Stomach smooth muscle (tissue), 2 donors: ENCODE measurements at regions not wholly inside any gene's neighbourhood (a gene's known extent, or its start where the extent isn't known, plus 50 kb on each side); places are given as distances from the start of the nearest gene placed in this dataset.

Experiments
- H3K27ac ChIP-seq: one replicate; pipeline ENCODE4 v1.7.0; 2013; ENCODE audit warnings: mild to moderate bottlenecking, low read length, inconsistent platforms
- H3K27me3 ChIP-seq, 2 donors: one replicate each; pipeline ENCODE4 v1.7.0; 2013; ENCODE audit warnings: low read length in 2 of 2; ENCODE audit not compliant: insufficient read depth in 2 of 2, control insufficient read depth in 1 of 2
- H3K36me3 ChIP-seq, 2 donors: one replicate each; pipeline ENCODE4 v1.7.0; 2013; ENCODE audit warnings: low read length in 2 of 2; ENCODE audit not compliant: control insufficient read depth in 2 of 2, insufficient read depth in 2 of 2
- H3K4me1 ChIP-seq: one replicate; pipeline ENCODE4 v1.7.0; 2013; ENCODE audit warnings: low read length; ENCODE audit not compliant: control insufficient read depth, insufficient read depth
- H3K4me3 ChIP-seq, 2 donors: one replicate each; pipeline ENCODE4 v1.7.0; 2013; ENCODE audit warnings: low read length in 2 of 2
- H3K9ac ChIP-seq, 2 donors: one replicate each; pipeline ENCODE4 v1.7.0; 2013; ENCODE audit warnings: low read length in 2 of 2, mild to moderate bottlenecking in 1 of 2
- H3K9me3 ChIP-seq, 2 donors: one replicate each; pipeline ENCODE4 v1.7.0; 2013; ENCODE audit warnings: low read length in 2 of 2; ENCODE audit not compliant: control insufficient read depth in 2 of 2
- donor health status: healthy.
- donor health status: Pancreatic carcinoma.

GRCh38 chr17:73782641-73783381 is 138.6 kb upstream of the SDK2 start:
- H3K9ac ChIP-seq: no peak overlapping the region
- no peak overlapping the region for H3K27ac ChIP-seq
- no peak overlapping the region for H3K4me3 ChIP-seq
- no peaks in the 10 kb centered on the region for H3K36me3 ChIP-seq
- no peaks in the 10 kb centered on the region for H3K9me3 ChIP-seq
- H3K27me3 ChIP-seq: peaks cover 25 to 34% of the 10 kb centered on the region in 2 donors
- H3K4me1 ChIP-seq: no peaks in the 10 kb centered on the region

- no peaks in the 10 kb centered on the region for H3K36me3 ChIP-seq
- H3K4me1 ChIP-seq: no peaks in the 10 kb centered on the region
- H3K9me3 ChIP-seq: no peaks in the 10 kb centered on the region
- H3K27me3 ChIP-seq: peaks cover 25 to 35% of the 10 kb centered on the region in 2 donors
- no peak overlapping the region for H3K4me3 ChIP-seq
- no peak overlapping the region for H3K9ac ChIP-seq
- H3K27ac ChIP-seq: no peak overlapping the region
These were observed 139.1 kb upstream of the SDK2 start for GRCh38 chr17:73783382-73783766.

GRCh38 chr17:73783945-73784603 is 139.8 kb upstream of the SDK2 start:
- no peaks in the 10 kb centered on the region for H3K36me3 ChIP-seq
- H3K9ac ChIP-seq: no peak overlapping the region
- H3K27me3 ChIP-seq: peaks cover 25 to 33% of the 10 kb centered on the region in 2 donors
- no peak overlapping the region for H3K4me3 ChIP-seq
- H3K27ac ChIP-seq: no peak overlapping the region
- H3K4me1 ChIP-seq: no peaks in the 10 kb centered on the region
- peaks cover 3 to 5% of the 10 kb centered on the region in 2 donors for H3K9me3 ChIP-seq

- Histone ChIP-seq H3K4me3 (no peak overlapping the region), H3K4me1 (no peaks in the 10 kb centered on the region), H3K27me3 (peaks cover 25 to 33% of the 10 kb centered on the region in 2 donors), H3K9me3 (peaks cover 6 to 7% of the 10 kb centered on the region in 2 donors), H3K27ac (no peak overlapping the region), H3K36me3 (no peaks in the 10 kb centered on the region), H3K9ac (no peak overlapping the region)
These were observed 141.3 kb upstream of the SDK2 start for GRCh38 chr17:73785496-73785895.

DNA sequence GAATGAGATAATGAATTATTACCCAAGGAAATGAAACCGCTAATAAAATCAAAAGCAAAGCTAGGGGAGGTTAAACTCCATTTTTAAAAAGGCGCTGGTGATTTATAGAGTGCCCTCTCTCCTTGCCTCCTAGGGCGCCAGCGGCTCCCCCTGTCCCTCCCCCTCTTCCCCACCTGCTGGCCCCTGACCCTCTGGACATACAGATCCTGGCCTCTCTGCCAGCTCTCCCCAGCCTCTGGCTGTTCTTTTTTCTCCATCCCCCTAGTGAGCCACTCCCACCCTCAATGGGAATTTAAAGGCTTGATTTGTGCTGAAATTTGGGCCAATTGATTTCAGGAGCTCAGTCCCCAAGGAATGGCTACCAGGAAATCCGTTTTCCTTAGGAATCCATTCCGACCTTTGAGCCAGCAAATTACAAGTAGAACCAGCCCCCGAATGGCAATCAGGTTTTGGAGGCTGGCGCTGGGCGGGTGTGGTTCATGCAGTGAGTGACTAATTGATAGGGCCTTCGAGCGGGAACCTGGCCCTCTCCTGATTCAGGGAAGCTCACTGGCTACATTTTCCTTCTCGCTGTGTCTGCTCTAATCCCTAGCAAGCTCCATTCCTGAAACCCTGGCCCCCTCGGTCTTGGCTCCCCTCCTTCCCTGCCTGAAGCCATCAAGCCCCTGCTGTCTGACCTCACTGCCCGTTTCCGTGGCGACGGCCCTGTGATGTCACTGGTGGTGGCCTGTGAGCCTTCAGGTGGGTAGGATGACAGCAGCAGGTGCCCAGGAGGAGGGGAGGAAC is 141.9 kb upstream of the SDK2 start:
- H3K4me1 ChIP-seq: no peaks in the 10 kb centered on the region
- H3K36me3 ChIP-seq: no peaks in the 10 kb centered on the region
- H3K27me3 ChIP-seq: peaks cover 25 to 33% of the 10 kb centered on the region in 2 donors
- peaks cover 6 to 7% of the 10 kb centered on the region in 2 donors for H3K9me3 ChIP-seq
- H3K9ac ChIP-seq: no peak overlapping the region
- H3K4me3 ChIP-seq: no peak overlapping the region
- H3K27ac ChIP-seq: no peak overlapping the region

- Histone ChIP-seq H3K27ac (no peak overlapping the region), H3K27me3 (peaks cover 19 to 34% of the 10 kb centered on the region in 2 donors), H3K4me3 (no peak overlapping the region), H3K36me3 (no peaks in the 10 kb centered on the region), H3K9ac (no peak overlapping the region), H3K9me3 (peaks cover 6 to 7% of the 10 kb centered on the region in 2 donors), H3K4me1 (no peaks in the 10 kb centered on the region)
These were observed 143.1 kb upstream of the SDK2 start for GRCh38 chr17:73787076-73788059.

DNA sequence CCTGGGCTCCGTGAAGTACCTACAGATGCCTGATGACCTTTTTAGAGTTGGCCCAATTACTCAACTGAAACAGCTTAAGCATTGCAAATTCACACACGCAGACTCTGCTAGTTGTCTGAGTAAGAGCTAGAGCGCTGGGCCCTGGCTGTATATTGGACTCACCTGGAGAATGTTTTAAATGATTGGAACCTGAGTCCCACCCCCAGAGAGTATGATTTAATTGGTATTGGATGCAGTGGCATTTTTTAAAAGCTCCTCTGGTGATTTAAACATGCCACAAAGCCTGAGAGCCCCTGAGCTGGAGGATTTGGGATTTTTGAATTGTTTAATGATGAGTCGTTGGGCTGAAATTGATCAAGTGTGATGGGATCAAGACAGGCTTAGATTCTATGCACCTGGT is 143.9 kb upstream of the SDK2 start:
- Histone ChIP-seq H3K9me3 (peaks cover 6 to 7% of the 10 kb centered on the region in 2 donors), H3K27ac (no peak overlapping the region), H3K4me3 (no peak overlapping the region), H3K4me1 (no peaks in the 10 kb centered on the region), H3K36me3 (no peaks in the 10 kb centered on the region), H3K9ac (no peak overlapping the region), H3K27me3 (peaks cover 18 to 30% of the 10 kb centered on the region in 2 donors)

DNA sequence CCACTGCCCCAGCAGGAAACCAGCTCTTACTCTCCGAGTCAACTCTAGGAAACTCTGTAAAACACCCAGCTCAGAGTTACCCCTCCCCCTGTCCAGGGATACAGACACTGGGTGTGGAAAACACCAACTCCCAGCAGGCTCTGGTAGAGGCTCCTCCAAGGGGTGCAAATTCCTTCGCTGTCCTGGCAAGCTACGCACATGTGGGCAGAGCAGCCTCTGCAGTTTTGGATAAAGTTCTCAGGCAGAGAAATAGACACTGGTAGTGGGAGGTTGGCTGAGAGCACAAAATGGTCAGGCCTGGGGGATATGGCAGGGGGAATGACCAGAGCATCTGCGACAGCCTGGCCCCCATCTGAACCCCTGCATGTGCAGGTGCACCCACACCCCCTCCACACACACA is 146.9 kb upstream of the SDK2 start:
- H3K9ac ChIP-seq: no peak overlapping the region
- H3K36me3 ChIP-seq: no peaks in the 10 kb centered on the region
- H3K27me3 ChIP-seq: peaks cover 6 to 17% of the 10 kb centered on the region in 2 donors
- no peaks in the 10 kb centered on the region for H3K4me1 ChIP-seq
- H3K4me3 ChIP-seq: no peak overlapping the region
- no peak overlapping the region for H3K27ac ChIP-seq
- peaks cover 6 to 7% of the 10 kb centered on the region in 2 donors for H3K9me3 ChIP-seq

DNA sequence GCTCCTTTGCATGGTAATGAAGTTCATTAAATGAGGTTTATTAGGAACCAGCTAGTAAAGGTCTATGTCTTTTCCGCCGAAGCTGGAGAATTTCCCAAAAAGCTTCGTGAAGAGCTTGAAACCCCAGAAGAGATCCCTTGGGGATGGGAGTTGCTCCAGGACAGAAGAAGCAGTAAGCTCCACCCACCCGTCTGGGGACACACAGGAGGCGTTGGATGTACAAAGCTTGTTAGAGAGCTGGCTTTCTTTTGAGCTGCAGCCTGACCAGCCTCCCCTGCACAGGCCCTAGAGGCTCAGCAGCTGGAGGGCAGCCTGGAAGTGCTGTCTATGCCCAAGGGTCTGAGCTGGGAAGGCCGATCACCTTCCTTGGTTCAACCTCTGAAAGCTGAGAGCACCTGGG is 147.4 kb upstream of the SDK2 start:
- Histone ChIP-seq H3K4me3 (no peak overlapping the region), H3K36me3 (no peaks in the 10 kb centered on the region), H3K9me3 (peaks cover 6 to 7% of the 10 kb centered on the region in 2 donors), H3K27me3 (peaks cover 2 to 13% of the 10 kb centered on the region in 2 donors), H3K4me1 (peaks cover under 1% of the 10 kb centered on the region), H3K27ac (no peak overlapping the region), H3K9ac (no peak overlapping the region)

DNA sequence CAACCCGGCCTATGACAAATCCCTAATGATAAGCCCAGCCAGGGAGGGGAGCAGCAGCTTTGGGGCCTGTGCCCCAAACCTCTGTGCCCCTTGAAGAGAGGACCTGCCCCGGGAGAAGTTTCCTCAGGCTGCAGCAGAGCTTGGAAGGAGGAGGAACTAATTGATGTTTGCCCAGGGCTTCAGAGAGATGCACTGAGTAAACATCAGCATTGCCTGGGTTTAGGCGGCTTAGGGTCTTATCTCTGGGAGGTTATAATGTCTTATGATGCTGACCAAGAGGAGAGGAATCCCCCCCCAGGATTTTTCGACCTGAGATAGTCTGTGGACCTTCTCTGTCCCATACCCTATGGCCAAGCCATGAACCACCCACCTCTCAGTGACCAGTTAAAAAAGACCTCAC is 148.7 kb upstream of the SDK2 start:
- Histone ChIP-seq H3K9me3 (peaks cover 6 to 7% of the 10 kb centered on the region in 2 donors), H3K4me1 (peaks cover 10% of the 10 kb centered on the region), H3K36me3 (no peaks in the 10 kb centered on the region), H3K4me3 (no peak overlapping the region), H3K9ac (no peak overlapping the region), H3K27ac (no peak overlapping the region), H3K27me3 (peaks cover 0 to 4% of the 10 kb centered on the region in 2 donors)
